Endodermal cell (in vitro differentiated cells): ENCODE measurements at regions not wholly inside any gene's neighbourhood (a gene's known extent, or its start where the extent isn't known, plus 50 kb on each side); places are given as distances from the start of the nearest gene placed in this dataset.
A peak's percentile ranks its signal among the peaks of the same experiment; 100 is the strongest.

Experiments
- DNase-seq: peaks from one replicate; pipeline ENCODE4 v3.0.0-alpha.2; 2017
- H3K27ac ChIP-seq: 2 replicates; pipeline ENCODE4 v1.5.1; 2013; ENCODE audit warnings: mild to moderate bottlenecking, low read depth, low read length, moderate library complexity
- H3K27me3 ChIP-seq: 2 replicates; pipeline ENCODE4 v1.6.1; 2013; ENCODE audit warnings: mild to moderate bottlenecking, low read length, moderate library complexity; ENCODE audit not compliant: insufficient read depth, control insufficient read depth, poor library complexity, severe bottlenecking
- H3K36me3 ChIP-seq: 2 replicates; pipeline ENCODE4 v1.7.0; 2013; ENCODE audit warnings: mild to moderate bottlenecking, low read length, moderate library complexity; ENCODE audit not compliant: control insufficient read depth, insufficient read depth
- H3K4me1 ChIP-seq: one replicate; pipeline ENCODE4 v1.7.0; 2013; ENCODE audit warnings: low read length; ENCODE audit not compliant: control insufficient read depth, insufficient read depth
- H3K4me3 ChIP-seq: 2 replicates; pipeline ENCODE4 v1.5.1; 2013; ENCODE audit warnings: mild to moderate bottlenecking, low read length, moderate library complexity
- H3K9ac ChIP-seq: 2 replicates; pipeline ENCODE4 v1.6.1; 2013; ENCODE audit warnings: mild to moderate bottlenecking, low read length, moderate library complexity; ENCODE audit not compliant: poor library complexity, severe bottlenecking; ENCODE audit errors: extremely low read depth
- H3K9me3 ChIP-seq: 2 replicates; pipeline ENCODE4 v1.6.1; 2013; ENCODE audit warnings: mild to moderate bottlenecking, low read length, moderate library complexity; ENCODE audit not compliant: control insufficient read depth
- H3K27ac Mint-ChIP-seq: 2 replicates; pipeline ENCODE4 v1.8.0; 2020; ENCODE audit warnings: mixed read lengths
- H3K27me3 Mint-ChIP-seq: 2 replicates; pipeline ENCODE4 v1.8.0; 2021; ENCODE audit warnings: mild to moderate bottlenecking, mixed read lengths; ENCODE audit not compliant: insufficient read depth
- H3K36me3 Mint-ChIP-seq: 2 replicates; pipeline ENCODE4 v1.8.0; 2020; ENCODE audit warnings: low read depth, mixed read lengths
- H3K4me1 Mint-ChIP-seq: 2 replicates; pipeline ENCODE4 v1.8.0; 2020; ENCODE audit warnings: mixed read lengths
- H3K4me3 Mint-ChIP-seq: 2 replicates; pipeline ENCODE4 v1.8.0; 2020; ENCODE audit warnings: mild to moderate bottlenecking, moderate library complexity, mixed read lengths
- H3K9me3 Mint-ChIP-seq: 2 replicates; pipeline ENCODE4 v1.8.0; 2020; ENCODE audit warnings: mild to moderate bottlenecking, mixed read lengths
- WGBS, 2 experiments: methylation state at CpG; one replicate each; pipeline versions ENCODE4 v1.1.5 to v1.1.7; 2013; ENCODE audit warnings: missing lambda C conversion rate in 2 of 2, mixed read lengths in 1 of 2; ENCODE audit not compliant: insufficient coverage in 1 of 2, insufficient read length in 1 of 2; 5-methylcytosine and 5-hydroxymethylcytosine counted together
- TF ChIP-seq, protein P1 (sequence below): fragments of 200-600 bp; sonication (generic); conservative IDR thresholded peaks from 2 replicates; pipeline ENCODE4 v1.5.0; 2021; ENCODE audit warnings: antibody characterized with exemption, mild to moderate bottlenecking

DNA sequence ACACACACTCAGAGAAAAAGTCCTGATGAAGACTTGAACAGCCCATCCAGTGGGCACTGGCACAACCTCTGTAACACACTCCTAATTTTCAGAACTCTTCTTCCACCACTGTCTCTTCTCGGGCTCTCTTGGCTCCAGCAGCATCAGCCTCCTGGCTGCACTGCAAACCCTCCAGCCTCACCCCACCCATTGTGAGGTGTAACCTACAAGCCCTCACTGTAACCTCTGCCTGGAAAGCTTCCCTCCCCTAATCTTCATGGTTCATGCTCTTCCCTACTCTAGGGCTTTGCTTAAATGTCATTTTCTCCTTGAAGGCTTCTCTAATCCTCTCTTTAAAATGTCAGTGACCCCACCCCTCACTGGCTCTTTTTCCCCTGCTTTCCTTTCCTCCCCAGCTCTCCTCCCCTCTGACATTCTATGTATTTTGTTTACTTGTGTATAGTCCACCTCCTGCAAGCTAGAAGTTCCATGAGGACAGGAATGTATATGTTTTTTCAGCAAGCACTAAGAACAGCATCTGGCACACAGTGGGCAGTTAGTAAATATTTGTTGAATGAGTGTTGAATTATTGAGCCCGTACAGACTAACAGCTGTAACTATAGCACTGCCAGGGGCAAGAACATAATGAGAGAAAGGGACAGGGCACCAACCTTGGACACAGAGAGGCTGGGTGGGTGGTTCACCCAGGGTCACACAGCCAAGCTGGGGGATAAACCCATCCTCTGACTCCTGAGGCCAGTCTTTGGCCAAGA, 76.4 kb downstream of the ESM1 start:
- peaks cover 4% of the 10 kb centered on the region for H3K4me1 ChIP-seq
- H3K27me3 Mint-ChIP-seq: peaks cover 53% of the 10 kb centered on the region
- H3K27ac ChIP-seq: no peak overlapping the region
- no peaks in the 10 kb centered on the region for H3K36me3 ChIP-seq
- no peaks in the 10 kb centered on the region for H3K36me3 Mint-ChIP-seq
- no peak overlapping the region for H3K9ac ChIP-seq
- H3K9me3 ChIP-seq: no peaks in the 10 kb centered on the region
- TF ChIP-seq, protein P1, sequence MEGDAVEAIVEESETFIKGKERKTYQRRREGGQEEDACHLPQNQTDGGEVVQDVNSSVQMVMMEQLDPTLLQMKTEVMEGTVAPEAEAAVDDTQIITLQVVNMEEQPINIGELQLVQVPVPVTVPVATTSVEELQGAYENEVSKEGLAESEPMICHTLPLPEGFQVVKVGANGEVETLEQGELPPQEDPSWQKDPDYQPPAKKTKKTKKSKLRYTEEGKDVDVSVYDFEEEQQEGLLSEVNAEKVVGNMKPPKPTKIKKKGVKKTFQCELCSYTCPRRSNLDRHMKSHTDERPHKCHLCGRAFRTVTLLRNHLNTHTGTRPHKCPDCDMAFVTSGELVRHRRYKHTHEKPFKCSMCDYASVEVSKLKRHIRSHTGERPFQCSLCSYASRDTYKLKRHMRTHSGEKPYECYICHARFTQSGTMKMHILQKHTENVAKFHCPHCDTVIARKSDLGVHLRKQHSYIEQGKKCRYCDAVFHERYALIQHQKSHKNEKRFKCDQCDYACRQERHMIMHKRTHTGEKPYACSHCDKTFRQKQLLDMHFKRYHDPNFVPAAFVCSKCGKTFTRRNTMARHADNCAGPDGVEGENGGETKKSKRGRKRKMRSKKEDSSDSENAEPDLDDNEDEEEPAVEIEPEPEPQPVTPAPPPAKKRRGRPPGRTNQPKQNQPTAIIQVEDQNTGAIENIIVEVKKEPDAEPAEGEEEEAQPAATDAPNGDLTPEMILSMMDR: no peak
- H3K4me1 Mint-ChIP-seq: peaks cover 41% of the 10 kb centered on the region
- peaks cover 44% of the 10 kb centered on the region for H3K27me3 ChIP-seq
- no peak overlapping the region for H3K4me3 ChIP-seq
- no peaks in the 10 kb centered on the region for H3K9me3 Mint-ChIP-seq
- H3K27ac Mint-ChIP-seq: no peak overlapping the region
- DNase-seq: no peak
- 84 to 88% methylated on average over 2 of the region's 2 CpGs for WGBS, 2 experiments
- no peak overlapping the region for H3K4me3 Mint-ChIP-seq

DNA sequence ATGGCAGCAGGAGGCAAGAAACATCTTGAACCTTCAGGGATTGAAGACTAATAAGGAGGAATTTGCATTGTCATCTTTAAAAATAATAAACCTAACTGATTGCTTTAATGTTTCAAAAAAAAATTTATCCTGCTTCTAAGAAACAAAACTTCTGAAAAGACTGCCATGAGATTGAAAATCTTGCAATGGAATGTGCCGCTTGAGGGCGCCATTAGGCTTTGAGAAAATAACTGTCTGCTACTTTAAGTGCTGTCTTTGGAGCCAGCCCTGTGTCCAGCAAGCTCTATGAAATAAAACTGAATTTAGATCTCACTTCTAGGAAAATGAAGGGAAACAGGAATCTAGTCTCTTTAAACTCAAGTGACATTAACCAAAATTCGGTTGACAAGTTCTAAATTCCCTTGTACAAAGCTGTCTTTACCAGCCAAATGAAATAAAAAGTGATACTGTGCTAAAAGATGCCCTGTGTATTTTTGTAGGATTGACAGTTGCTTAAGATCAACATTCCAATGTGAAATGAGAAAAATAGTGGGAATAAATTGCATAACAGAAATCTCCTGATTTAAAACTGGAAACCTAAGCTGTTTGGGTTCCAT, 79.4 kb downstream of the ESM1 start:
- Histone ChIP-seq H3K9ac (no peak overlapping the region), H3K4me1 (peaks cover 4% of the 10 kb centered on the region), H3K27me3 (peaks cover 24% of the 10 kb centered on the region), H3K4me3 (no peak overlapping the region), H3K27ac (no peak overlapping the region), H3K9me3 (no peaks in the 10 kb centered on the region), H3K36me3 (no peaks in the 10 kb centered on the region)
- Mint-ChIP-seq H3K4me1 (peaks cover 58% of the 10 kb centered on the region), H3K9me3 (no peaks in the 10 kb centered on the region), H3K27me3 (peaks cover 32% of the 10 kb centered on the region), H3K36me3 (no peaks in the 10 kb centered on the region), H3K4me3 (no peak overlapping the region), H3K27ac (peak overlapping the region; percentile 50)
- TF ChIP-seq, protein P1: peak; percentile 95
- 0 to 2% methylated on average over 2 to 3 of the region's 3 CpGs for WGBS, 2 experiments
- DNase-seq: peak; percentile 88

DNA sequence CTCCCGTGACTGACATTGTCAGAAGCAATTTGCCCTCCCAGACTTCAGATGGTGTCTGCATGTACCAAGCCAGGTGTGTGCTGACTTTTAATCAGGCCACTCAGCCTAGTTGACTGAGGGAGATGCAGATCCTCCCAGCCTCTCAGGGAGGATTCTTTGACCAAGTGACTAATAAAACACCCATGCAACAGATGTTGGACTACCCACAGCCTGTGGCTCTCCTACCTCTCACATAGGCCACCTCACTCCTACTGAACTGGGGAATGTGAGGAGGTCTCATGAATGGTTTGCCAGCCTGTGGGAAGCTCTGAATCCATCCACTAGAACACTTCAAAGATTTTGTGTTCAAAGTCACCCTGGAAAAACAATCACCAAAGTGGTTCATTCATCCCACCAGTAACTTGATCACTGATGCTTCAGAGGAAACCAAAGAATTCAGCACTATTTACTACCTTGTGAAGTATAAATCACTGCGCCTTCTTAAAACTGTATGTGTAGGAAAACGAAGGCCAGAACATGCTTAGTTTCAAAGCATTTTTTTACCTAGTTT, 80.1 kb downstream of the ESM1 start:
- H3K36me3 ChIP-seq: no peaks in the 10 kb centered on the region

More for the DNA sequence above, 80.1 kb downstream of the ESM1 start:
- Histone ChIP-seq H3K9me3 (no peaks in the 10 kb centered on the region), H3K27me3 (peaks cover 21% of the 10 kb centered on the region), H3K27ac (no peak overlapping the region), H3K4me3 (no peak overlapping the region), H3K4me1 (peaks cover 4% of the 10 kb centered on the region), H3K9ac (no peak overlapping the region)
- Mint-ChIP-seq H3K4me3 (no peak overlapping the region), H3K4me1 (peaks cover 58% of the 10 kb centered on the region), H3K9me3 (no peaks in the 10 kb centered on the region), H3K27me3 (peaks cover 24% of the 10 kb centered on the region), H3K36me3 (no peaks in the 10 kb centered on the region), H3K27ac (peak overlapping the region; percentile 50)
- TF ChIP-seq, protein P1: no peak
- 86 to 100% methylated on average over 2 to 3 of the region's 3 CpGs for WGBS, 2 experiments
- peak; percentile 48 for DNase-seq
